Stimulated activated CD4-positive, alpha-beta T cell treated with anti-CD3 and anti-CD28 coated beads, Interleukin-15, amount 100 ng/mL, for 1 hour (primary cell): ENCODE measurements at regions not wholly inside any gene's neighbourhood (a gene's known extent, or its start where the extent isn't known, plus 50 kb on each side); places are given as distances from the start of the nearest gene placed in this dataset.
"Not testable (repeated sequence)": the region's sequence is repeated elsewhere in the genome, so short reads cannot be mapped to it uniquely, and the experiment has no call there.

ENCODE experiments used
- DNase-seq, 2 donors: peaks; one replicate each; pipeline ENCODE4 v3.0.0-alpha.2; 2020; ENCODE audit warnings: low read depth in 1 of 2, low spot score in 1 of 2

- DNase-seq, result no peak
Observed at GRCh38 chr4:15336410-15337167, 91.2 kb upstream of the C1QTNF7 start.

GRCh38 chr4:15337168-15337657, 90.6 kb upstream of the C1QTNF7 start:
- not testable (repeated sequence) for DNase-seq

DNA sequence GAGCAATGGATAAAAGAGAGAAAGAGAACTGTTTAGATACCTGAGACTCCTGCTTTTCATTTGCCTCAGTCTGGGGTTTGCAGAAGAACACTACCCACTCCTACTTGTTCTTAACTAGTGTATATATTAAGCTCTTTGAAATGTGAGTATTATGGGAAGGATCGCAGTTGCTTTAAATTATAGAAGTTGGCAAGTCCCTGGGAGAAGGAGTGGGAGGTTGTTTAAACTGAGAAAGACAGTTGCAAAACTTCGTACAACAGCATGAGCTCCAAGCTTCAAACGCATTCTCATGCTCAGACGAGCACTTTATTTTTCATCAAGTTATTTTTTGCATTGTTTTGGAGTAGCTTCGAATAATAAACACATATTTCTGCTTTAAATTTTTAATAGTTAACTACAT, 88.1 kb upstream of the C1QTNF7 start:
- no peak for DNase-seq

DNA sequence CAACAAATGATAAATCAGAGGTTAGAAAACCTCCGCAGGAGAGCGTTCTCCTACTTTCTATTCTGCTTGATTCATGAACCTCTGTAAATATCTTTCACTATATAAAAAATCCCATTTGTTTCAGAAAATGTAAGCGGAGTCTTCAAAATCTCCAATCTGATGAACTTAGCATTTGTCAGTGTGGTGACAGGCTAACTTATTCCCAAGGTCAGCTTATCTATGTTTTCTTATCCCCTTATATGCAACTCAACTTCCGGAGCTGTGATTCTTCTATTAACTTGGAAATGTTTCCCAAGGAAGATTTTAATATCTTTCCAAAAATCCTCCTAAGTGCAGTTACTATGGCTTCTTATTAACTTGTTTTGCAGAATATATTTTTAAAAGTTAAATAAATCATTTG, 87.5 kb upstream of the C1QTNF7 start:
- DNase-seq, result no peak

DNA sequence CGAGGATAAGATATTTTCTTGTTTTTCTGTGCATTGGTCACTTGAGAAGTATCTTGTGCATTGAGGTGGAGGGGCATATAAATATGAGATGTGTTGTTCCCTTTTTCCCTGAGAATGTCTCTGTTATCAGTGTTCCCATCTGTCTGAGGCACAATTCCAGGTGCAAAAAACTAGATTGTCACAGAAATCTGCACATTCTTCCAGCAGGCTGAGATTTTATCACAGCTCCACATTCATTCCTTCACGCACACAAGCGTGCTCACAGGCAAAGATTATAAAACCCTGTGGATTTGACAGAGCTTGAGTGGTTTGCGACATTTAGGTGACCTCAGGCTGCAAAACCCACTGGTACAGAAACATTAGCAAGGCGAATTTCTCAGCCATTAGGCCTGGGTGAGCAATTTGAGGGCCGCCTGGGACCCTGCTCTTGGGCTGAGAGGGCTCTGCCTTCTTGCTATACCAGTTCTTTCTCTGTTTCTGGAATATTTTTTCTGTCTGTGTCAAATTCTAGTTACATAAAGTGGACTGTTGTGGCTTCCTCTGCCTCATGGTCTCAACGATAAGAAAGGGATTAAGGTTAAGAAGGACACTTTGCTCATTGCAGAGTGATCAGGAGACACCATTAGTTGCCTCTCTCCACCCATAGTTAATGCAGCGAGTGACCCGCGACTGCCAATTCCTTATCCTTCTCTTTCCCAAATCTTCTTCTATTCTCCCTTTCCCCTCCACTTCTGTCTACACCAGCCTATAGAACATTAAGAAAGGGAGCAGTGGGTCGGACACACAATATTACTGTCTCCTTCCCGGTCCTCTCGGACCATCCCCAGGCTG, 86.7 kb upstream of the C1QTNF7 start:
- DNase-seq, result no peak

GRCh38 chr4:15341733-15342300, 86.0 kb upstream of the C1QTNF7 start:
- no peak for DNase-seq

DNA sequence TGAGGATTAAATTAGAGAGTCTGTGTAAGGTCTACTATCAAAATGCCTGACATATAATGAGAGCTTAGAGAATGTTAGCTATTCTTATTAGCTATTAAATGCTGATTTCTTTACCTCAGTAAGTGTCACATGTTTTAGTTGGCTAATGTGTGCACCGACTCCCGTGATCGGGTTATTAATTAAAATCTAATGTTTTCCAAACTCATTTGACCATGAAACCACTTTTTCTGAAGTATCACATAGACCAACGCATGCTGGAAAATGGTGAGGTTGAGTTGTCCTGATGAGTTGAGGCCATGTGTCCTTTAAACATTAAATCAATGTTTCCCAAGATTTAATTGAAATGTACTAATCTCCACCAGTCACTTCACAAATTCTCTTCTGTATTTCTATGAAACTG, 84.8 kb upstream of the C1QTNF7 start:
- no peak for DNase-seq

GRCh38 chr4:15343581-15343980, 84.3 kb upstream of the C1QTNF7 start:
- DNase-seq, result no peak

DNA sequence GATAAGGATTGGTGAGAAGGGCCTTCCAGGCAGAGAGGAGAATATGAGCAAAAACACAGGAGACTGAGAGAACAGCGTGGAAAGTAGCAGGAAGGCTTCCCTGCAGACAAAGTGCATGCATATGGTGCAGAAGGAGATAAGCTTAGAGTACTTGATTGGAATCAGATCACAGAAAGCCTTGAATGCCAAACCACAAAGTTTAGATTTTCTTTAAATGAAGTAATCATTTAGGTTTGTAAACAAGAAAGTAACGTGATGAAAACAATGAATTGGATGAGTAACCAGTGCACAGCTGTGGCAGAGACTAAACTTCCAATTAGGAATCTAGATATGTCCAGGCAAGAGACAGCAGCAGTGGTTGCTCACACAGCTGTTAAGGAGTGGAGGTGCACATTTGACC, 83.8 kb upstream of the C1QTNF7 start:
- DNase-seq, result no peak

- DNase-seq, result no peak
Observed at GRCh38 chr4:15345134-15345533, 82.7 kb upstream of the C1QTNF7 start.

GRCh38 chr4:15348236-15348635, 79.6 kb upstream of the C1QTNF7 start:
- no peak for DNase-seq

DNA sequence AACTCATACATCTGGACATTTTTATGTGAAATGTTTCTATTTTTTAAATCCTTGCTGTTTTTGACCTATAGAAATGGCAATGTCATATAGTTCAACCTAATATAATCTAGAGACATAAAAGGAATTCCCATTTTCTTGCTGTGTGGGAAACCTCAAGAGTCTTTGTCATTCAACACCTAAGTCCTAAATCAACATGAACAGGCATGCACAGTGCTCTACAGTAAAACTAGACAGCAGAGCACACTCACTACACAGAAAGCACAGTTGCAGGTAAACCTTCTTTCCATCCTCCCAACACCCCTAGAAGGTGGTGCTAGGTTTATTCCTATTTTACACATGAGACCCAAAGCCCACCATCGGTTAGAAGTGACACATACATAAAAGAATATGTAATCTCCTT, 79.1 kb upstream of the C1QTNF7 start:
- no peak for DNase-seq

- no peak for DNase-seq
Observed at GRCh38 chr4:15349531-15349935, 78.3 kb upstream of the C1QTNF7 start.

DNA sequence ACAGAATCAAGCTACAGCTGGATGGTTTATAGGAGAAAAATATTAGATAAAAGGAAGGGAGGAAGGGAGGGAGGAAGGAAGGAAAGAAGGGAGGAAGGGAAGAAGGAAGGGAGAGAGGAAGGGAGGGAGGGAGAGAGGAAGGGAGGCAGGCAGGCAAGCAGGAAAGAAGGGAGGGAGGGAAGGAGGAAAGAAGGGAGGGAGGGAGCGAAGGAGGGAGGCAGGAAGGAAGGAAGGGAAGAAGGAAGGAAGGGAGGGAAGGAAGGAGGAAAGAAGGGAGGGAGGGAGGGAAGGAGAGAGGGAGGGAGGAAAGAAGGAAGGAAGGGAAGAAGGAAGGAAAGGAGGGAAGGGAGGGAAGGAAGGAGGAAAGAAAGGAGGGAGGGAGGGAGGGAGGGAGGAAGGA, 77.9 kb upstream of the C1QTNF7 start:
- DNase-seq, result no peak

GRCh38 chr4:15352524-15352923, 75.3 kb upstream of the C1QTNF7 start:
- DNase-seq, result no peak

DNA sequence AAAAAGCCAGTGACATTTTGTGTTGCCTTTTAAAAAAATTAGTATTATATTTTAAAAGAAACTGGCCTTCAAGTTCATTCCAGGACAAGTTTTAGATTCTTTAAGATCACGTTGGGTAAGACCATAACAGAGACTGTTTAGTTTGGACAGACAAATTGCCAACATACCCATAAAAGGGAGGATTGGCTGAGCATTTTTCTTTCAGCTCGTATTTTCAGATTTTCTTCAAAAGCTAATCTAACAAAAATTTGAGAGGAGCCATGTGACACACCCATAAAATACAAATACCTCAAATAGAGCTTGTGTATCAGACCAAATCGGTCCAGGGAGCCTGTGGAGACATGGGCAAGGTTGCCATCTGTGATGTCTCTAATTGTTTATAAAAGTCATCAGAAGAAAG, 74.6 kb upstream of the C1QTNF7 start:
- no peak for DNase-seq

GRCh38 chr4:15354371-15355297, 73.2 kb upstream of the C1QTNF7 start:
- DNase-seq, result no peak

- DNase-seq, result no peak
Observed at GRCh38 chr4:15361529-15361928, 66.3 kb upstream of the C1QTNF7 start.

- DNase-seq, result no peak
Observed at GRCh38 chr4:15362541-15362940, 65.3 kb upstream of the C1QTNF7 start.

- DNase-seq, result no peak
Observed at GRCh38 chr4:15364183-15364582, 63.6 kb upstream of the C1QTNF7 start.

DNA sequence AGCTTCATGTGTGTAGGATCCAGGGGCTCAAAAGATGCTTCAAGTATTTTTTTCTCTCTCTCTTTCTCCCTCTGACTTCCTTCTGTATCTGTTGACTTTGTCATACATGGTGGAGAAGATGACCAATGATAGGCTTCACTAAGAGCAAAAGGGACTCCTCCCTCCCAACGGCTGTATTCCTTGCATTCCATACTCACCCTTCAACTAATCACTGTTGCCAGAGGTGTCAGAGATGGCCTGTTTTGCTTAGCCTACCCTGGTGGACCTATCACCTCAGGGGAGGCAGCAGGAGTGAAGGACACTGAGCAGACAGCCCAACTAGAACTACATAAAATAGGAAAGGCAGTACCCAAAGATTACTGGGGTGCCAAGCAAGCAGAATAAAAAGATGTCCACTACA, 62.2 kb upstream of the C1QTNF7 start:
- DNase-seq, result no peak
